SK-N-SH (cell line): ENCODE measurements at regions not wholly inside any gene's neighbourhood (a gene's known extent, or its start where the extent isn't known, plus 50 kb on each side); places are given as distances from the start of the nearest gene placed in this dataset.

Experiments used
- CTCF ChIA-PET: fragments of 300-600, 350-600 bp; formaldehyde crosslinking; extraction: SDS; loops from one replicate; lab custom pipeline; 2021; lab: Yijun Ruan, JAX
- POLR2A ChIA-PET: fragments of 350-600 bp; sonication (Branson Sonifier 250); formaldehyde crosslinking; extraction: SDS; loops from one replicate; lab custom pipeline; 2020; ENCODE audit warnings: antibody characterized with exemption, inconsistent platforms; lab: Yijun Ruan, JAX
- DNase-seq: peaks from one replicate; pipeline ENCODE4 v3.0.0; 2012
- H2AFZ ChIP-seq: fragments of 200-600 bp; sonication (generic); 2 replicates; pipeline ENCODE4 v1.8.1; 2016; ENCODE audit warnings: antibody characterized with exemption, mild to moderate bottlenecking, low read depth
- H3F3A ChIP-seq: fragments of 200-600 bp; sonication (generic); replicated peaks from 2 replicates; pipeline ENCODE3; 2016; ENCODE audit warnings: antibody characterized with exemption, mild to moderate bottlenecking; ENCODE audit not compliant: insufficient read depth
- H3K27ac ChIP-seq, 2 experiments: fragments of 200-500 bp in 1 of 2; fragments of 200-600 bp in 1 of 2; sonication (Bioruptor generic) in 1 of 2; sonication (generic), shearing (Covaris generic) in 1 of 2; 2 replicates each; pipeline versions ENCODE4 v1.5.1 to v1.6.1; 2014 to 2016; ENCODE audit warnings: low read depth in 2 of 2, inconsistent platforms in 1 of 2, low read length in 1 of 2, mild to moderate bottlenecking in 1 of 2, mixed read lengths in 1 of 2
- H3K27me3 ChIP-seq: fragments of 200-600 bp; sonication (generic), shearing (Covaris generic); 2 replicates; pipeline ENCODE4 v1.6.1; 2016; ENCODE audit warnings: mixed run types; ENCODE audit not compliant: insufficient read depth
- H3K36me3 ChIP-seq, 2 experiments: fragments of 200-500 bp in 1 of 2; fragments of 200-600 bp in 1 of 2; sonication (Bioruptor generic) in 1 of 2; sonication (generic) in 1 of 2; replicated peaks in 1 of 2; 2 replicates each; pipeline versions ENCODE3 to v1.5.1; 2014 to 2016; ENCODE audit warnings: low read length in 1 of 2, mild to moderate bottlenecking in 1 of 2; ENCODE audit not compliant: insufficient read depth in 2 of 2, control insufficient read depth in 1 of 2
- H3K4me1 ChIP-seq, 2 experiments: fragments of 200-500 bp in 1 of 2; fragments of 200-600 bp in 1 of 2; sonication (Bioruptor generic) in 1 of 2; sonication (generic), shearing (Covaris generic) in 1 of 2; 2 replicates each; pipeline versions ENCODE4 v1.5.1 to v1.6.1; 2014 to 2016; ENCODE audit warnings: low read depth in 1 of 2, low read length in 1 of 2, mixed run types in 1 of 2; ENCODE audit not compliant: insufficient read depth in 2 of 2, control insufficient read depth in 1 of 2
- H3K4me2 ChIP-seq: fragments of 200-600 bp; sonication (generic), shearing (Covaris generic); 2 replicates; pipeline ENCODE4 v1.6.1; 2017; ENCODE audit warnings: mixed run types
- H3K4me3 ChIP-seq, 2 experiments: fragments of 200-500 bp in 1 of 2; fragments of 200-600 bp in 1 of 2; sonication (Bioruptor generic) in 1 of 2; sonication (generic), shearing (Covaris generic) in 1 of 2; 2 replicates each; pipeline versions ENCODE4 v1.5.1 to v1.8.1; 2014 to 2016; ENCODE audit warnings: low read depth in 2 of 2, inconsistent platforms in 1 of 2, low read length in 1 of 2, mild to moderate bottlenecking in 1 of 2, mixed read lengths in 1 of 2, moderate library complexity in 1 of 2
- H3K79me2 ChIP-seq: fragments of 200-600 bp; sonication (generic); 2 replicates; pipeline ENCODE4 v1.8.1; 2017; ENCODE audit warnings: mild to moderate bottlenecking; ENCODE audit not compliant: insufficient read depth
- H3K9ac ChIP-seq: fragments of 200-600 bp; sonication (generic); 2 replicates; pipeline ENCODE4 v1.6.1; 2017; ENCODE audit warnings: mixed run types
- H3K9me2 ChIP-seq: fragments of 200-600 bp; sonication (generic); 2 replicates; pipeline ENCODE4 v1.6.1; 2017; ENCODE audit warnings: mixed run types
- H3K9me3 ChIP-seq: fragments of 200-600 bp; sonication (generic); 2 replicates; pipeline ENCODE4 v1.6.1; 2017; ENCODE audit warnings: mixed run types, mild to moderate bottlenecking, moderate library complexity
- H4K20me1 ChIP-seq: fragments of 200-600 bp; sonication (generic); 2 replicates; pipeline ENCODE4 v1.6.1; 2017; ENCODE audit warnings: mild to moderate bottlenecking, mixed run types; ENCODE audit not compliant: insufficient read depth
- CHD2 ChIP-seq: fragments of 150-350 bp; IDR thresholded peaks from 2 replicates; pipeline ENCODE4 v1.6.1; 2018; ENCODE audit warnings: low read length; ENCODE audit not compliant: partially characterized antibody
- EZH2phosphoT487 ChIP-seq: fragments of 200-600 bp; sonication (generic); IDR thresholded peaks from 2 replicates; pipeline ENCODE4 v1.6.1; 2017; ENCODE audit warnings: low read depth, mixed run types, mild to moderate bottlenecking, antibody characterized with exemption, moderate library complexity, borderline replicate concordance
- FOXJ3 ChIP-seq: sonication (generic); formaldehyde crosslinking; IDR thresholded peaks from 2 replicates; pipeline ENCODE4 v1.5.1; 2020; ENCODE audit warnings: mild to moderate bottlenecking, missing genetic modification reagents
- FOXM1 ChIP-seq: IDR thresholded peaks from 2 replicates; pipeline ENCODE4 v1.4.0; 2012; ENCODE audit warnings: low read depth, mild to moderate bottlenecking
- GABPA ChIP-seq: IDR thresholded peaks from 2 replicates; pipeline ENCODE4 v1.4.0; 2012; ENCODE audit warnings: low read depth, mild to moderate bottlenecking
- GATA2 ChIP-seq: sonication (generic); formaldehyde crosslinking; IDR thresholded peaks from 2 replicates; pipeline ENCODE4 v1.5.0; 2020; ENCODE audit warnings: mild to moderate bottlenecking, missing genetic modification reagents
- JUND ChIP-seq: IDR thresholded peaks from 2 replicates; pipeline ENCODE4 v1.4.0; 2012
- MEF2A ChIP-seq: IDR thresholded peaks from 2 replicates; pipeline ENCODE4 v1.4.0; 2012; ENCODE audit warnings: low read depth, borderline replicate concordance
- MXI1 ChIP-seq: IDR thresholded peaks from 2 replicates; pipeline ENCODE4 v1.6.1; 2012; ENCODE audit warnings: mild to moderate bottlenecking, low read depth, low read length, improper control_type of control experiment
- POLR2AphosphoS5 ChIP-seq: IDR thresholded peaks from 2 replicates; pipeline ENCODE4 v1.6.1; 2012; ENCODE audit warnings: low read depth, low read length
- RFX5 ChIP-seq: IDR thresholded peaks from 2 replicates; pipeline ENCODE4 v1.6.1; 2012; ENCODE audit warnings: mild to moderate bottlenecking, improper control_type of control experiment, low read length
- SIN3A ChIP-seq: IDR thresholded peaks from 2 replicates; pipeline ENCODE4 v1.6.1; 2012; ENCODE audit warnings: low read depth, mild to moderate bottlenecking, low read length, moderate library complexity, borderline replicate concordance
- TCF12 ChIP-seq: IDR thresholded peaks from 2 replicates; pipeline ENCODE4 v1.4.0; 2012
- YY1 ChIP-seq: IDR thresholded peaks from 2 replicates; pipeline ENCODE4 v1.4.0; 2012; ENCODE audit warnings: low read depth, mild to moderate bottlenecking
- WGBS: methylation state at CpG from one replicate; pipeline ENCODE4 v1.1.6; 2017; ENCODE audit warnings: low lambda C conversion rate; 5-methylcytosine and 5-hydroxymethylcytosine counted together
- TF ChIP-seq, protein P1 (sequence below): IDR thresholded peaks from 2 replicates; pipeline ENCODE4 v1.4.0; 2012; ENCODE audit warnings: low read depth, borderline replicate concordance
- TF ChIP-seq, protein P2 (sequence below): fragments of 150-350 bp; IDR thresholded peaks from 2 replicates; pipeline ENCODE4 v1.6.1; 2016; ENCODE audit warnings: mild to moderate bottlenecking, low read depth, low read length
- TF ChIP-seq, protein P3 (sequence below): fragments of 200-600 bp; sonication (generic); IDR thresholded peaks from 2 replicates; pipeline ENCODE4 v1.6.1; 2017; ENCODE audit warnings: antibody characterized with exemption, mild to moderate bottlenecking, moderate library complexity
- TF ChIP-seq, protein P4 (sequence below): IDR thresholded peaks from 2 replicates; pipeline ENCODE4 v1.6.1; 2012; ENCODE audit warnings: mild to moderate bottlenecking, low read depth, low read length, moderate library complexity
- TF ChIP-seq, protein P5 (sequence below): IDR thresholded peaks from 2 replicates; pipeline ENCODE4 v1.4.0; 2012; ENCODE audit warnings: low read depth, borderline replicate concordance

DNA sequence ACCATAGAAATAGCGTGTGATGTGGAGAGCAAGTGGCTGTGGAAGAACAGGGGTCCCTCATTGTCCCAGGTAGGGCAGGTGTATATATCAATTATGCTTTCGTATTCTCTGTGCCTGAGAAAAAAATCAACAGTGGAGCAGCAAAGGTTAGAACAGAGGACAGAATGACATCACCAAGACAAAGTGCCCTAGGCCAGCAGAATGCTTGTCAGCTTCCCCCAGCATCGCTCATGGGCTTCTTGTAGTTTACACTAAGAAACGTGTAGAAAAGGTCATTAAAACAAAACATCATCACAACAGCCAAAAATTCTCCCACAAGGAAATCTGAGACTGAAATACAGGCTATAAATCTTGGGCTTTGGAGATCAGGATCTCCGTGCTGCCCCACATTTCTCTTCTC is 288.0 kb downstream of the TDRD15 start:
- CTCF ChIA-PET = interaction anchor here (1.9 kb wide), 1 partner anchor 10 kb away, joined by 5 read pairs; no protein-coding TSS in a partner anchor
- POLR2A ChIA-PET = no interaction called here
- no peak for DNase-seq
- Histone ChIP-seq H3K9me2 (no peaks in the 10 kb centered on the region), H2AFZ (no peak overlapping the region), H3F3A (no peaks in the 10 kb centered on the region), H3K27ac (no peak overlapping the region), H4K20me1 (no peaks in the 10 kb centered on the region), H3K4me2 (no peak overlapping the region), H3K9me3 (no peaks in the 10 kb centered on the region; the same call in 1 of the 2 replicates), H3K27me3 (no peaks in the 10 kb centered on the region), H3K79me2 (no peaks in the 10 kb centered on the region), H3K4me3 (no peak overlapping the region), H3K4me1 (peaks cover 0 to 7% of the 10 kb centered on the region in 2 experiments; a peak in 1 of 4 replicates), H3K36me3 (no peaks in the 10 kb centered on the region), H3K9ac (no peak overlapping the region)
- 25% methylated on average over 5 of the region's 5 CpGs for WGBS
- TF ChIP-seq GABPA = no peak
- TF ChIP-seq, protein P1, sequence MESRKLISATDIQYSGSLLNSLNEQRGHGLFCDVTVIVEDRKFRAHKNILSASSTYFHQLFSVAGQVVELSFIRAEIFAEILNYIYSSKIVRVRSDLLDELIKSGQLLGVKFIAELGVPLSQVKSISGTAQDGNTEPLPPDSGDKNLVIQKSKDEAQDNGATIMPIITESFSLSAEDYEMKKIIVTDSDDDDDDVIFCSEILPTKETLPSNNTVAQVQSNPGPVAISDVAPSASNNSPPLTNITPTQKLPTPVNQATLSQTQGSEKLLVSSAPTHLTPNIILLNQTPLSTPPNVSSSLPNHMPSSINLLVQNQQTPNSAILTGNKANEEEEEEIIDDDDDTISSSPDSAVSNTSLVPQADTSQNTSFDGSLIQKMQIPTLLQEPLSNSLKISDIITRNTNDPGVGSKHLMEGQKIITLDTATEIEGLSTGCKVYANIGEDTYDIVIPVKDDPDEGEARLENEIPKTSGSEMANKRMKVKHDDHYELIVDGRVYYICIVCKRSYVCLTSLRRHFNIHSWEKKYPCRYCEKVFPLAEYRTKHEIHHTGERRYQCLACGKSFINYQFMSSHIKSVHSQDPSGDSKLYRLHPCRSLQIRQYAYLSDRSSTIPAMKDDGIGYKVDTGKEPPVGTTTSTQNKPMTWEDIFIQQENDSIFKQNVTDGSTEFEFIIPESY = no peak
- TF ChIP-seq, protein P2, sequence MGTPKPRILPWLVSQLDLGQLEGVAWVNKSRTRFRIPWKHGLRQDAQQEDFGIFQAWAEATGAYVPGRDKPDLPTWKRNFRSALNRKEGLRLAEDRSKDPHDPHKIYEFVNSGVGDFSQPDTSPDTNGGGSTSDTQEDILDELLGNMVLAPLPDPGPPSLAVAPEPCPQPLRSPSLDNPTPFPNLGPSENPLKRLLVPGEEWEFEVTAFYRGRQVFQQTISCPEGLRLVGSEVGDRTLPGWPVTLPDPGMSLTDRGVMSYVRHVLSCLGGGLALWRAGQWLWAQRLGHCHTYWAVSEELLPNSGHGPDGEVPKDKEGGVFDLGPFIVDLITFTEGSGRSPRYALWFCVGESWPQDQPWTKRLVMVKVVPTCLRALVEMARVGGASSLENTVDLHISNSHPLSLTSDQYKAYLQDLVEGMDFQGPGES = no peak
- no peak for TF ChIP-seq RFX5
- TF ChIP-seq FOXJ3 (CRISPR knock-in tag) = no peak
- TF ChIP-seq JUND = no peak
- no peak for TF ChIP-seq YY1
- TF ChIP-seq SIN3A = no peak

DNA sequence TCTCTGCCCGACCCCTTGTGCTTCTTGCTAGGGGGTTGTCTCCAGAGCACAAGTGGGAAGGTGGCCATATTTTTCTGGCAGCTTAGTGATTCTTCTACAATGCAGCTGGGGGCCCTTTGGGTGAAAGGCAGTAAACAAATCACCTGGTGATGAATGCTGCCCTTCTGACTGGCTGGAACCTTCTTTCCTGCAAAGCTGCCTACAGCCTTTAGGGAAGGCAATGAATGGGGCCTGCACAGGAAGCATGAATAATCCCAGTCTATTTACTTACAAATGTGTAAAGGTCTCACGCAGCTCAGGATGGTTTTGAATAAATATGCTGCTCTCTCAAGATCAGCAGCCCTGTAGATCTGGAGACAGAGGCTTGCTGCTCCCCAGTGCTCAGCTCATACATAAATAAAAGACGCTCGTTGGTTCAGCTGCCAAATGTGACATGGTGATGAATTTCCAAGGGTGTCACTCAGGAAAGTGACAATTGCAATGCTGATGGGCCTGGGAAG is 289.2 kb downstream of the TDRD15 start:
- no peak overlapping the region for H3K4me2 ChIP-seq
- H3K9me2 ChIP-seq = no peaks in the 10 kb centered on the region
- H3K27me3 ChIP-seq = no peaks in the 10 kb centered on the region
- H3K9me3 ChIP-seq = no peaks in the 10 kb centered on the region; the same call in 1 of the 2 replicates
- H3K79me2 ChIP-seq = no peaks in the 10 kb centered on the region
- no peak for DNase-seq
- H3K4me1 ChIP-seq = no peaks in the 10 kb centered on the region
- no peaks in the 10 kb centered on the region for H3F3A ChIP-seq
- WGBS = 28% methylated on average over 4 of the region's 4 CpGs
- no peaks in the 10 kb centered on the region for H4K20me1 ChIP-seq
- no peak overlapping the region for H3K4me3 ChIP-seq
- ChIA-PET POLR2A (no interaction called here), CTCF (interaction anchor here (0.9 to 1.4 kb wide), 2 partner anchors 9 to 1938 kb away, joined by 3 to 8 read pairs; no protein-coding TSS in a partner anchor)
- no peak overlapping the region for H2AFZ ChIP-seq
- H3K36me3 ChIP-seq = no peaks in the 10 kb centered on the region
- H3K9ac ChIP-seq = no peak overlapping the region
- H3K27ac ChIP-seq = no peak overlapping the region
- TF ChIP-seq JUND = no peak
- TF ChIP-seq EZH2phosphoT487 = no peak
- no peak for TF ChIP-seq CHD2
- TF ChIP-seq FOXM1 = no peak
- TF ChIP-seq, protein P3, sequence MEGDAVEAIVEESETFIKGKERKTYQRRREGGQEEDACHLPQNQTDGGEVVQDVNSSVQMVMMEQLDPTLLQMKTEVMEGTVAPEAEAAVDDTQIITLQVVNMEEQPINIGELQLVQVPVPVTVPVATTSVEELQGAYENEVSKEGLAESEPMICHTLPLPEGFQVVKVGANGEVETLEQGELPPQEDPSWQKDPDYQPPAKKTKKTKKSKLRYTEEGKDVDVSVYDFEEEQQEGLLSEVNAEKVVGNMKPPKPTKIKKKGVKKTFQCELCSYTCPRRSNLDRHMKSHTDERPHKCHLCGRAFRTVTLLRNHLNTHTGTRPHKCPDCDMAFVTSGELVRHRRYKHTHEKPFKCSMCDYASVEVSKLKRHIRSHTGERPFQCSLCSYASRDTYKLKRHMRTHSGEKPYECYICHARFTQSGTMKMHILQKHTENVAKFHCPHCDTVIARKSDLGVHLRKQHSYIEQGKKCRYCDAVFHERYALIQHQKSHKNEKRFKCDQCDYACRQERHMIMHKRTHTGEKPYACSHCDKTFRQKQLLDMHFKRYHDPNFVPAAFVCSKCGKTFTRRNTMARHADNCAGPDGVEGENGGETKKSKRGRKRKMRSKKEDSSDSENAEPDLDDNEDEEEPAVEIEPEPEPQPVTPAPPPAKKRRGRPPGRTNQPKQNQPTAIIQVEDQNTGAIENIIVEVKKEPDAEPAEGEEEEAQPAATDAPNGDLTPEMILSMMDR = no peak
- TF ChIP-seq MXI1 = no peak
- TF ChIP-seq GATA2 (CRISPR knock-in tag) = no peak
- TF ChIP-seq TCF12 = no peak
- TF ChIP-seq, protein P4, sequence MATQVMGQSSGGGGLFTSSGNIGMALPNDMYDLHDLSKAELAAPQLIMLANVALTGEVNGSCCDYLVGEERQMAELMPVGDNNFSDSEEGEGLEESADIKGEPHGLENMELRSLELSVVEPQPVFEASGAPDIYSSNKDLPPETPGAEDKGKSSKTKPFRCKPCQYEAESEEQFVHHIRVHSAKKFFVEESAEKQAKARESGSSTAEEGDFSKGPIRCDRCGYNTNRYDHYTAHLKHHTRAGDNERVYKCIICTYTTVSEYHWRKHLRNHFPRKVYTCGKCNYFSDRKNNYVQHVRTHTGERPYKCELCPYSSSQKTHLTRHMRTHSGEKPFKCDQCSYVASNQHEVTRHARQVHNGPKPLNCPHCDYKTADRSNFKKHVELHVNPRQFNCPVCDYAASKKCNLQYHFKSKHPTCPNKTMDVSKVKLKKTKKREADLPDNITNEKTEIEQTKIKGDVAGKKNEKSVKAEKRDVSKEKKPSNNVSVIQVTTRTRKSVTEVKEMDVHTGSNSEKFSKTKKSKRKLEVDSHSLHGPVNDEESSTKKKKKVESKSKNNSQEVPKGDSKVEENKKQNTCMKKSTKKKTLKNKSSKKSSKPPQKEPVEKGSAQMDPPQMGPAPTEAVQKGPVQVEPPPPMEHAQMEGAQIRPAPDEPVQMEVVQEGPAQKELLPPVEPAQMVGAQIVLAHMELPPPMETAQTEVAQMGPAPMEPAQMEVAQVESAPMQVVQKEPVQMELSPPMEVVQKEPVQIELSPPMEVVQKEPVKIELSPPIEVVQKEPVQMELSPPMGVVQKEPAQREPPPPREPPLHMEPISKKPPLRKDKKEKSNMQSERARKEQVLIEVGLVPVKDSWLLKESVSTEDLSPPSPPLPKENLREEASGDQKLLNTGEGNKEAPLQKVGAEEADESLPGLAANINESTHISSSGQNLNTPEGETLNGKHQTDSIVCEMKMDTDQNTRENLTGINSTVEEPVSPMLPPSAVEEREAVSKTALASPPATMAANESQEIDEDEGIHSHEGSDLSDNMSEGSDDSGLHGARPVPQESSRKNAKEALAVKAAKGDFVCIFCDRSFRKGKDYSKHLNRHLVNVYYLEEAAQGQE = no peak
- TF ChIP-seq GABPA = no peak
- TF ChIP-seq MEF2A = no peak
- TF ChIP-seq POLR2AphosphoS5 = no peak
- TF ChIP-seq, protein P5, sequence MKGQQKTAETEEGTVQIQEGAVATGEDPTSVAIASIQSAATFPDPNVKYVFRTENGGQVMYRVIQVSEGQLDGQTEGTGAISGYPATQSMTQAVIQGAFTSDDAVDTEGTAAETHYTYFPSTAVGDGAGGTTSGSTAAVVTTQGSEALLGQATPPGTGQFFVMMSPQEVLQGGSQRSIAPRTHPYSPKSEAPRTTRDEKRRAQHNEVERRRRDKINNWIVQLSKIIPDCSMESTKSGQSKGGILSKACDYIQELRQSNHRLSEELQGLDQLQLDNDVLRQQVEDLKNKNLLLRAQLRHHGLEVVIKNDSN = no peak
- TF ChIP-seq YY1 = no peak
